Ramos (cell line): ENCODE measurements at regions not wholly inside any gene's neighbourhood (a gene's known extent, or its start where the extent isn't known, plus 50 kb on each side); places are given as distances from the start of the nearest gene placed in this dataset.
"Not testable (repeated sequence)": the region's sequence is repeated elsewhere in the genome, so short reads cannot be mapped to it uniquely, and the experiment has no call there.

ENCODE experiments used
- in situ Hi-C: fragments of 300-500 bp; cut with MboI; formaldehyde crosslinking; loops from one replicate; pipeline ENCODE4 v1.14.3; 2022; ENCODE audit warnings: low sequenced_read_pairs; ENCODE audit not compliant: unreplicated experiment

DNA sequence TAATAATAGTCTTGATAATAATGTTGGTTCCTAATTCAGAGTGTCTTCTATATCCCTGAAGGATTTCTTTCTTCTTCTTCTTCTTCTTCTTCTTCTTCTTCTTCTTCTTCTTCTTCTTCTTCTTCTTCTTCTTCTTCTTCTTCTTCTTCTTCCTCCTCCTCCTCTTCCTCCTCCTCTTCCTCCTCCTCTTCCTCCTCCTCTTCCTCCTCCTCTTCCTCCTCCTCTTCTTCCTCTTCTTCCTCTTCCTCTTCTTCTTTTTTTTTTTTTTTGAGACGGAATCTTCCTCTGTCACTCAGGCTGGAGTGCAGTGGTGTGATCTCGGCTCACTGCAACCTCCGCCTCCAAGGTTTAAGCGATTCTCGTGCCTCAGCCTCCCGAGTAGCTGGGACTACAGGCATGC lies 242.8 kb upstream of the CPHXL start:
- in situ Hi-C loops: not testable (repeated sequence)

DNA sequence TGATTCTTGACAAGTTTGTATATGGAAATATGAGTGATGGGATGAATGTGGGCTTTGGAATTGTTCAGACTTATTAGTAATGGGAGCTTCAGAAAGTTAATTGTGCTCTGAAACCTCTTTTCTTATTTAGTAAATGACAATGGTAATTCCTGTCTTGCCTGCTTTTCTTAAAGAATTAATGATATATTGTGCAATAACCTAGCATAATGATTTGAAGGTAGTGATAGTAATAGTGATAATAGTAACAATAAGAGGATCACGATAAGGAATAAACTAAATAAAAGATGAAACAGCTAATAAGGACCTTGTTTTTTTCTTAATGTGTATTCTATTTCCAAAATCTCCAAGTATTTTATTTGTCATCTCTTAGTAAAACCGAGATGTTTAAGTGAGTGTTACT lies 245.0 kb upstream of the CPHXL start:
- in situ Hi-C loops: no loop called here

DNA sequence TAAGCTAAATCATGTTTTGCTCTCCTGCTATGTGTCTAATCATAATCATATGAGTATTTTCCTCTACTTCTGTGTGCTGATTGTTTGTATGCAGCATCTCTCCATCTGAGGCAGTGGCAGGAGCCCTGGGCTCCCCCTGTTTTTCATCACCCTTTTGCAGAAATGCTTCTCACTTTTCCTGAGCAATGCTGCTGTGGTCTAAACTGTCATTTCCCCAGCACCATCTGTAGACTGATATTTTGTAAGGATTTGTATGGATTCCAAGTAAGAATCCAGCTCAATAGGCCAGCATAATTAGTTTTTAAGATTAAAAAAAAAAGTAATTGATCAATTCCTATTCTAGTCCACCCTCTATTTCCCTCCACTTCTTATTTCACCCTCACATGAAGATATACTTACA lies 257.0 kb upstream of the CPHXL start:
- in situ Hi-C loops: no loop called here

DNA sequence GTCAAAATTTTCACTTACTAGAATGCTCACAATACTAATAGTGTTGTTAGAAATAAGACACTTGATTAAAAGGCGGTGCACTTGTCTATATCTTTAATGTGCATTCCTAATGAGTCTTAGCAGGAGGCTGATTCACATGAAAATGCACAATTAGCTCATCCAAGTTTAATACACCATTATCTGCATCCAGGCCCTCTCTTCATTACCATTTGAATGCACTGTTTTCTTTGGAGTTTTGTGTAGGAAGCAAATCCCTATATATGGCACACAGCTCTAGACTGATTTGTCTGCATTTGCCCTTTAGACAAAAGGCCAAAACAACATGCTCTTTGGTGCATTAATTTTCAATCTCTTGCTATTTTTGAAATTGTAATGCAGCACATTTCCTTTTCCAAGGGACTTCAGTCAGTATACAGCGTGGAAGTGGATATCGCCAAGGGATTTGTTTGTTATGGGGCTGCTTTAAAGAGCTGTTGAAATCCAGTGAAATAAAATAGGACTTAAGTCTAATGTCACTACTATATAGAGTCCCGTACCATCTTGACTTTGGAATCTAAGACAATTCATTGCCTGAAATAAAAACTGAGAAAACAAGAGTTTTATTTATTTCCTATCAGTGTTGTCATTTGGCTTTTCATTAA lies 257.6 kb upstream of the CPHXL start:
- in situ Hi-C loops: no loop called here

DNA sequence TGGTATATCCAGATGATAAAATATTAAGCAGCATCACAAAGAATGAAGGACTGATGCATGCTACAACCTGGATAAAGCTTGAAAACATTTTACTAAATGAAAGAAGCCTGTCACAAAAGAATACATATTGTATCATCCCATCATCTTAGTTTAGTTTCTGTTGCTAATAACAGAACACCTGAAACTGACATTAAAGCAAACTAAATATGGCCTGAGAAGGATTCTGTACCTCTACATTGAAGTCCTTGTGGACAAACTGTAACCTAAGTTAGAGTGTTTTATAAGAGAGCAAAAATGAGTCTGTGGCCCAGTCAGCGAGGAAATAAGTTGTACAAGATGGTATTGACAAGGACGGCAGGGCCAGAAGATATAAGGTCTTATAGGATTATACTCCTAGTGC lies 261.0 kb upstream of the CPHXL start:
- in situ Hi-C loops: no loop called here

DNA sequence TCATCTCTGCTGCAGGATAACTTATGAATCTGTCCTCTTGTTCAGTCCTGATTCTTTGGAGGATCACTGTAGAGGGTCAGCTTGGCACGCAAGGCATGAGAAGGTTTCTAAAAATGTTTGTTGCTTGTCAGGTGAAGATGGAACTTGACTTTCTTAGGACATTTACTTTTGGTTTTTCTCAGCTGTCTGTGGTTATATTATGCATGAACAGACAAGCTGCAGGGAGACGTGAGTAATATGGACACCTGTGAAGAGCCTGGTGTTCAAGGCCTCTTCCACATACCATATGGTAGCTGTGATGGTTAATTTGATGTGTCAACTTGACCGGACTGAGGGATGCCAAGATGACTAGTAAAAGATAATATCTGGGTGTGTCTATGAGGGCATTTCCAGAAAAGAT lies 270.2 kb upstream of the CPHXL start:
- in situ Hi-C loops: no loop called here

DNA sequence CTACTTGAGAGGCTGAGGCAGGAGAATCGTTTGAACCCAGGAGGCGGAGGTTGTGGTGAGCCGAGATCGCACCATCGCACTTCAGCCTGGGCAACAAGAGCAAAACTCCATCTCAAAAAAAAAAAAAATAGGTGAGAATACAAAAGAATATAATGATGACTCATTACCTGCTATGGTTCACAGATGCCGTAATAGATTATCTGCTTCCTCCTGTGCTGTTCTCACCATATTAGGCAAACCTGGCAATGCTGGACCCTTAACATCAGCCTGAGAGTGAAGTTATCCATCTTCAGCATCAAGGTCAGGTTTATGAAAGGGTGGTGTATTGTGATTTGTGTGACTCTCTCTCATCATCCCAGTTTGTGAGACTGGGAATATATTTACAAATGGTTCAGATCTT lies 271.3 kb upstream of the CPHXL start:
- in situ Hi-C loops: no loop called here

DNA sequence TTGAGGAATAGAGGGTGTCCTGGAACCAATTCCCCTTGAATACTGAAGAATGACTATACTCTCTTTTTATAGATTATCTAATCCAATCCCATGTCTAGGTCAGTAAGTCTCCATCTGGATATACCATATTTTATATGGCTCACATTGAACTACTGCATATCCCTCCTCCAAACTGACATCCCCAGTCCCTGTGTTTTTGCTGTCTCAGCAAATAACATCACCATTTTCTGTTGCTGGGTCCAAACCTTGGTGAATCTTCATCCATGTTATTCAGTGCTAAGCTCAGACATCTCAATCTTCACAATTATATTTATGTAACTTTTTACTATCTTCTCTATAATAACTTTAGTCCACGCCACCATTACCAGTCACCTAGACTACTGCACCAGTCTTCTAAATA lies 269.6 kb upstream of the CNTNAP4 start:
- in situ Hi-C loops: no loop called here

DNA sequence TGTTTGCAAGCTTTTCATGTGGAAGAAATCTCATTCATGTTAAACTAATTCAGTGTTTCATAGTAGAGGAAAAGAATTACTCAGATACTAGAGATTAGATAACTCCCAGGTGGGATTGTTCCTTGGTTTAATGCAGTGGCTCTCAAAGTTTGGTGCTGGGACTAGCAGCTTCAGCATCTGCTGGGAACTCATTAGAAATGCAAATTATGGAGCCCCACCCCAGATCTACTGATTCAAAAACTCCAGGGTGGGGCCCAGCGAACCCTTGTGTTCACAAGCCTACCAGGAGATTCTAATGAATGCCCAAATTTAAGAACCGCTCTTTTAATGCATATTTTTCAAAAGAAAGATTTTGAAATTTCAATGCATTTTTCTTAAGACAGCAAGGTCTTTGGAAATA lies 253.4 kb upstream of the CNTNAP4 start:
- in situ Hi-C loops: no loop called here

DNA sequence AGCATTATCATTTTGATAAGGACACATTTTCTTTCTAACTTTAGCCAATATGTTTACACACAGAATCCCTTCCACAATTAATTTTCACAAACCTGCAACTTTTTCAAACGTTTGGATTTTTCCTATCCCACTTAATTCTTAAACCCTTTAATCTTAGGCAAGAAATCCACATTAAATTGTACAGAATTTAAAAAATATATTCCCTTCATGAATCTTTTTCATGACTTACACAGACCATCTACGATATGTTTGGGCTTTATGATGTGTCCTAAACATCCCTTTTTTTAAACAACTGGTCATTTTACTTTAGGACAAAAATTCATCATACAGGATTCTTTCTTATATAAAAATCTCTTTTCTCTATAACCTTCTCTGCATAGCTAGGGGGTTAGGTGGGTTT lies 241.5 kb upstream of the CNTNAP4 start:
- in situ Hi-C loops: no loop called here

DNA sequence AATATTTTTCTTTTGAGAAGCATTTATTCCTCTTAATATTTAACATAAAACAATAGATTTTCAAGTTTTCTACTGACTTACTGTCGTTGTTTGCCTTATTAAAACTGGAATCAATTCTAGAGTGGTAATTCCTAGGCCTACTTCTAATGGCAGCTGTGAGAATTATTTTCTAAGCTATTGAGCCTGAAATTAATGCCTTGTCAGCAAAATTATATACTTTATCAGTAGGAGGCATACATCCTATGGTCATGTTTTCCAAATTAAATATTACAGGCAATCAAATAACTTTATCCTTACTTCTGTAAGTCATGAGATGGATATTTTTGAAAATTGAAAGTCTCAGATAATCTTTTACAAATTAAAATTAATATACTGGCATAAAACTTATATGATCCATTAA lies 239.1 kb upstream of the CNTNAP4 start:
- in situ Hi-C loops: no loop called here

DNA sequence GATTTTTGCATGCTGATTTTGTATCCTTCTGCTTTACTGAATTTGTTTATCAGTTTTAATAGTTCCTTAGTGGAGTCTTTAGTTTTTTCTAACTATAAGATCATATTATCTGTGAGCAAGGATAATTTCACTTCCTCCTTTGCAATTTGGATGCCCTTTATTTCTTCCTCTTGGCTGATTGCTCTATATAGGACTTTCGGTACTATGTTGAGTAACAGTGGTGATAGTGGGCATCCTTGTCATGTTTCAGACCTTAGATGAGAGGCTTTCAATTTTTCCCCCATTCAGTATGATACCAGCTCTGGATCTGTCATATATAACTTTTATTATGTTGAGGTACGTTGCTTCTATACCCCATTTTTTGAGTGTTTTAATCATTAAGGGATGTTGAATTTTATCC lies 224.5 kb upstream of the CNTNAP4 start:
- in situ Hi-C loops: no loop called here

DNA sequence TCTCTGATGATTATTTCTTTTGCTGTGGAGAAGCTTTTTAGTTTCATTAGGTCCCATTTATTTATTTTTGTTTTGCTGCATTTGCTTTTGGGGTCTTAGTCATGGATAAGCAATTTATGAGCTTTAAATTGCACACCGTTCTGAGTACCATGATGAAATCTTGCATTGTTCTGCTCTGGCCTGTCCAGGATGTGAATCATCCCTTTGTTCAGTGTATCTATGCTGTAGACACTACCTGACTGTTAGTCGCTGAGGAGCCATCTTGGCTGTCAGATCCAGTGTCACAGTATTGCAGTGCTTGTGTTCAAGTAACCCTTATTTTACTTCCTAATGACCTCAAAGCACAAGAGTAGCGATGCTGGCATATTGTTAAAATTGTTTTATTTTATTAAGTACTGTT lies 218.0 kb upstream of the CNTNAP4 start:
- in situ Hi-C loops: no loop called here

DNA sequence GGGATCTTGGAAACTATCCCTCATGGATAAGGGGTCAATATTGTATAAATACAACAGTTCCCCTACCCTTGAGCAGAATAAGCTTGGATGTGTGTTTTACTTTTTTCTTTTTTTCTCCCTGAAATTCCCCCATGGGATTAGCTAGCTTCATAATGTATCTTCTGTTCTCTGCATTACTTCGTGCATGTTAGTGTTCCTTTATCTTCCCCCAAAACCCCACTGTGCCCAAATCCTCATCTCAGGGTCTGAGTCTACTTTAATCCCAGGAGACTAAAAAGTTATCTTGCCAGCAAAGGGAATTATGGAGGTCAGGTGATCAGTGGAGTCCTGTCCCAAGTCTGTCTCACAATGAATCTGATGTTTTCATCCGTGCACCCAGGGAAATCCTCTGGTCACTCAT lies 217.5 kb upstream of the CNTNAP4 start:
- in situ Hi-C loops: no loop called here

DNA sequence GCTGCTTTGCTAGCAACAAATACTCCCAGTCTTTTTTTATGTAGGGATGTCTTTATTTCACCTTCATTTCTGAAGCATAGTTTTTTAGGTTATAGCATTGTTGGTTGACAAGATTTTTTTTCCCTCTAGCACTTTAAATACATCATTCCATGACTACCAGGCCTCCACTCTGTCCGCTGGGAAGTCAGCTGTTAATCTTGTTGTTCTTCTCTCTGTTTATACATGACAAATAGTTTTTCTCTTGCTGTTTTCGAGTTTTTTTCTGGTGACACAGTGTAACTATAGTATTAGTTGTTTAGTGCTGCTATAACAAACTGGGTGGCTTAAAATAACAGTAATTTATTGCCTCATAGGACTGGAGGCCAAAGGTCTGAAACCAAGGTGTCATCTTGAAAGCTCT lies 205.5 kb upstream of the CNTNAP4 start:
- in situ Hi-C loops: no loop called here

DNA sequence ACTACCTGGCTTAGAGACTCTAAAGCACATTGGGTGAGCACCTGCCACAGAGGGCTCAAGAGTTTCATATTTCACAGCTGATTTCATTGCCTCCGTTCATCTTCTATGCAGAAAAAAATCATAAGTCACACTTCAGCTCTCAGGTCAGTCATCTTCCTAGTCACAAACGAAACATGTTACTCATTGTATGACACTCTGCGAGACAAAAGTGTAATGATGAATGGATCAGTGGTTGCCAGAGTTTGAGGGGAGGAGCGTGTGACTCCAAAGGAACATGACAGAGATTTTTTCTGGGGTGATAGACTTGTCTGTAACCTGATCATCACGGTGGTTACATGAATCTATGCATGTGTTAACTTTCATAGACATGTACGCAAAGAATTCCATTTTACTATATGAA lies 195.2 kb upstream of the CNTNAP4 start:
- in situ Hi-C loops: no loop called here

DNA sequence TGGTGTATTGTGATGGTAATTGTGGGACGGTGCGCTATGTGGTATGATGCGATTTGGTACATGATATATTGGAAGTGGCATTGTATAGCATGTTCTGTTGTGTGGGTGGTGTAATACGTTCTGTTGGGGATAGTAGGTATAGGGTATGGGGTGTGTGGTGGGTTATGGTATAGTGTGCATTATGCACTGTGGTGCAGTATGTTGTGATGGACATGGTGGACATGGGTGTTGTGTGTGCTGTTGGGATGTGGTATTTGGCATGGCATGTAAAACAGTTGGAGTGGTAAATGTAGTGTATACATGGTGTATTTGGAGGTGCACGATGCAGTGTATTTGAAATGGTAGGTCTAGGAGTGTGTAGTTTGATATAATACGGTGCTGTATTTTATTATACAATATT lies 170.6 kb upstream of the CNTNAP4 start:
- in situ Hi-C loops: no loop called here

DNA sequence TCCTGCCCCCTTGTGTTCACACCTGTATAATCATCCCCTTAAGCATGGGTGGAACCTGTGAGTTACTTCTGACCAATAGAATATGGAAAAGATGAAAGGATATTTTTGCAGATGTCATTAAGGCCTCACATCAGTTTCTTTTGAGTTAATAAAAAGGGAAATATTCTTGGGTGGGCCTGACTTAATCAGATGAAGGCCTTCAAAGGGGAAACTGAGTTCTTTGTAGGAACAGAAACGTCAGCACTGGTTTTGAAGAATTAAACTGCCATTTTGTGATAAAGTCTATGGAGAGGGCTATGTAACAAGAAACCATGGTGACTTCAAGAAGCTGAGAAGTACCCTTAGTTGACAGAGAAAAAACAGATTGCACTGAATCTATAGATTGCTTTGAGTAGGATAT lies 168.7 kb upstream of the CNTNAP4 start:
- in situ Hi-C loops: no loop called here

DNA sequence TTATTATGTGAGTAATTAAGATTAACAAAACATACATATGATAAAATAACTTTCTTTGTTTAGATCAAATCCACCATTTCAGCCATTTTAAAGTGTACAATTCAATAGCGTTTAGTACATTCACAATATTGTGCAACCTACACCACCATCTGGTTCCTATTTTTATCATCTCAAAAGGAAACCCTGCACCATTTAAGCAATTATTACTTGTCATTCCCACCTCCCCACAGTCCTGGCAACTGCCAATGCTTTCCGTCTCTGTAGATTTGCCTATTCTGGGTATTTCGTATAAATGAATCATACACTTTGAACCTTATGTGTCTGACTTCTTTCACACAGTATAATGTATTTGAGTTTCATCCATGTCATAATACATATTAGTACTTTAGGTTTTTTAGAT lies 162.5 kb upstream of the CNTNAP4 start:
- in situ Hi-C loops: no loop called here

DNA sequence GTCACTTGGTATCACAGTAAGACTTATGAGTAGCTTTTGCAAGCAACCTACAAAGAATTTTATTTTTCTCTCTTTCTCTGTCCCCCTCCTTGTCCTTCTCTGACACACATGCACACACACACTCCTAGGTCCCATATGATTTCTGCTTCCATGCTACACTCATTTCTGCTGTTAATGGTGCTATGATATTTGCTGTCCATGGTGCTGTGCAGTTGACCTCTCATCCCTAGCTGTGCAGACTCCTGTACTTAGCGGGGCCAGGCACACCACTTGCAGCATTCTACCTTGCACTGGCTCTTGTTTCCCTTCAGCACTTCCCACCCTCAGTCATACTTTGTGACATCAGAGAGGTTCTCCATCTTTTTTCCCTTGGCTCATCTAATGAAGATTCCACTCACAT lies 158.9 kb upstream of the CNTNAP4 start:
- in situ Hi-C loops: no loop called here

DNA sequence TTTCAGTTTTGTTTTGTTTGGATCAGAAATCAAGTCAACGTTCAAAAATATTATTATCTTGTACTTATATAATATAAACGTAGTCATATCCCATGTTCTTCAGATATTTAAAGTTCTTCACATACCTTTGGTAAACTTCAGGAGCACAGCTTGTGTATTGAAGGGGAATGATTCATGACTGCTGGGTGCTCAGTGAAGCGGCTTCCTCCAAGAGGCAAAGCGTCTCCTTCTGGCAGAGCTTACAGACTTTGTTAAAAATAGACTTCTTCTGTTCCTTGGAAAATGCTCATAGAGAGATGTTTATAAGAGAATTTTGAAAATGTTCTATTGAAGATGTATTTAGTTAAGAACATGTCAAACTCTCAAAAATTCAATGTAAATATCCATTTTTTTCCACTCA lies 155.6 kb upstream of the CNTNAP4 start:
- in situ Hi-C loops: no loop called here

DNA sequence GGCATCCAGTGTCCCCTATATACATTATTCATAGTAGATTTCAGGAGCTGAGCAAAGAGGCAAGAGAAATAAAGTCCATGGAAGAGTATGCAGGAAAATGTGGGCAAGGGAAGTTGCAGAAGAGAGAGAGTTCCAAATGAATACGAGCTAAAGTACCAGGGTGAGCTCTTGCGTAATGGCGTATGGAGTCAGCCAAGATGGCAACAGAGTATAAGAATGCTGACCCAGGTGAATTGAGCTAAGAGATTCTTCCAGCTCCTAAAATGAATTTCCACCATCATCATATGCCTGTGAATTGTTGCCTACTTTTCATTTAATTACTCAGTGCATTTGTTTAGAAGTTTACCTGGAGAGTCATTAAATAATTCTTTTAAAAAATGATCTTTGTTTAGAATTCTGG lies 153.2 kb upstream of the CNTNAP4 start:
- in situ Hi-C loops: no loop called here

DNA sequence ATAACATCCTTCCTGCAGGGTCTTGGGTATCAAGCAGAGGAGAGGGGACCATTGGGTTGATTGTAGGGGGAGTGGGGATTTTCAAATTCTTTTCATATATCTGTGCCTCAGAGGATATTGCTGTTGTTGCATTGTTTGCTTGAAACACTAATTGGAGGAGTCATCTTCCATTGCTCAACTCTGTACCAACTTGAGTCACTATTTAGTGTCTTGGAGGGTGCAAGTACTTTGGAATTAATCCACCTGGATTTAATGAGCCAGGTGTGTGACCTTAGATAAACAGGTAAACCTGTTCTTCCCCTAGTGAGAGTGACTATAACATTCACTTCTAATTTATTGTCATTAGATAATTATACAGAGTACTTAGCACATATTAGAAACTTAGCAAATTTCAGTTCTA lies 151.3 kb upstream of the CNTNAP4 start:
- in situ Hi-C loops: no loop called here
